B cell (primary cell): ENCODE measurements at regions not wholly inside any gene's neighbourhood (a gene's known extent, or its start where the extent isn't known, plus 50 kb on each side); places are given as distances from the start of the nearest gene placed in this dataset.

Experiments
- ATAC-seq: fragments of 200-7000 bp; cut with Tn5 transposase; one replicate; pipeline ENCODE4 v1.10.0; 2021; ENCODE audit warnings: low read depth, mild to moderate bottlenecking, moderate number of reproducible peaks, moderate library complexity
- CTCF ChIA-PET: fragments of 350-600 bp; sonication (Branson Sonifier 250); formaldehyde crosslinking; loops from one replicate; lab custom pipeline; 2021; ENCODE audit warnings: antibody characterized with exemption, inconsistent platforms; lab: Charles Lee
- POLR2A ChIA-PET: fragments of 350-600 bp; sonication (Branson Sonifier 250); formaldehyde crosslinking; loops from one replicate; lab custom pipeline; 2021; ENCODE audit warnings: antibody characterized with exemption; lab: Charles Lee
- DNase-seq: peaks from one replicate; pipeline ENCODE4 v3.0.0; 2013
- H2AFZ ChIP-seq: 2 replicates; pipeline ENCODE4 v1.6.1; 2012; ENCODE audit warnings: mild to moderate bottlenecking, low read depth, low read length; ENCODE audit not compliant: insufficient read depth, poor library complexity, severe bottlenecking
- H3K27ac ChIP-seq, 2 donors: 1 replicate in 1 of 2; 2 replicates in 1 of 2; pipeline ENCODE4 v1.5.1; 2012 to 2013; ENCODE audit warnings: low read length in 2 of 2, mild to moderate bottlenecking in 2 of 2, moderate library complexity in 1 of 2
- H3K27me3 ChIP-seq, 4 experiments: fragments of 200-600 bp in 1 of 4; sonication (generic) in 1 of 4; replicated peaks in 1 of 4; 1 replicate in 2 of 4; 2 replicates in 2 of 4; pipeline versions ENCODE4 v1.6.1 to v1.7.0; 2013 to 2016; ENCODE audit warnings: low read length in 3 of 4, mild to moderate bottlenecking in 2 of 4, mixed read lengths in 1 of 4, moderate library complexity in 1 of 4; ENCODE audit not compliant: insufficient read depth in 4 of 4, control insufficient read depth in 3 of 4; ENCODE audit errors: control extremely low read depth in 1 of 4
- H3K36me3 ChIP-seq, 2 experiments: replicated peaks in 1 of 2; 1 replicate in 1 of 2; 2 replicates in 1 of 2; pipeline versions ENCODE4 v1.6.1 to v1.7.1; 2013; ENCODE audit warnings: low read length in 1 of 2; ENCODE audit not compliant: insufficient read depth in 2 of 2, control insufficient read depth in 1 of 2; ENCODE audit errors: control extremely low read depth in 1 of 2, extremely low read depth in 1 of 2
- H3K4me1 ChIP-seq, 2 donors: fragments of 200-600 bp in 1 of 2; sonication (generic) in 1 of 2; 1 replicate in 1 of 2; 2 replicates in 1 of 2; pipeline versions ENCODE4 v1.5.1 to v1.6.1; 2013 to 2017; ENCODE audit warnings: low read length in 2 of 2; ENCODE audit not compliant: control insufficient read depth in 2 of 2, insufficient read depth in 2 of 2
- H3K4me2 ChIP-seq: replicated peaks from 2 replicates; pipeline ENCODE3; 2012; ENCODE audit warnings: mild to moderate bottlenecking, low read depth, low read length; ENCODE audit not compliant: poor library complexity, severe bottlenecking
- H3K4me3 ChIP-seq, 5 experiments: fragments of 200-600 bp in 1 of 5; sonication (generic) in 1 of 5; 1 replicate in 3 of 5; 2 replicates in 2 of 5; pipeline versions ENCODE4 v1.5.1 to v1.7.0; 2011 to 2016; ENCODE audit warnings: low read length in 4 of 5, mild to moderate bottlenecking in 4 of 5, low read depth in 2 of 5, control low read depth in 1 of 5, moderate library complexity in 1 of 5; ENCODE audit not compliant: insufficient read depth in 1 of 5; ENCODE audit errors: control extremely low read depth in 1 of 5, extremely low read depth in 1 of 5
- H3K79me2 ChIP-seq: fragments of 200-600 bp; sonication (generic); one replicate; pipeline ENCODE4 v1.6.0; 2016; ENCODE audit warnings: low read length; ENCODE audit not compliant: control insufficient read depth, insufficient read depth
- H3K9ac ChIP-seq: fragments of 200-600 bp; sonication (generic); 2 replicates; pipeline ENCODE4 v1.6.1; 2017; ENCODE audit warnings: mild to moderate bottlenecking, low read length, moderate library complexity
- H3K9me3 ChIP-seq, 3 donors: one replicate each; pipeline versions ENCODE4 v1.6.1 to v1.7.1; 2013; ENCODE audit warnings: low read length in 2 of 3; ENCODE audit not compliant: control insufficient read depth in 2 of 3, insufficient read depth in 1 of 3; ENCODE audit errors: control extremely low read depth in 1 of 3
- H4K20me1 ChIP-seq: 2 replicates; pipeline ENCODE4 v1.6.0; 2012; ENCODE audit warnings: mild to moderate bottlenecking, low read length; ENCODE audit not compliant: insufficient read depth, control insufficient read depth, poor library complexity, severe bottlenecking
- H3K27ac Mint-ChIP-seq: one replicate; pipeline ENCODE4 v1.8.0; 2021; ENCODE audit warnings: mixed read lengths
- H3K27me3 Mint-ChIP-seq: one replicate; pipeline ENCODE4 v1.8.0; 2021; ENCODE audit warnings: mixed read lengths
- H3K4me1 Mint-ChIP-seq: one replicate; pipeline ENCODE4 v1.8.0; 2021; ENCODE audit warnings: mixed read lengths
- H3K4me3 Mint-ChIP-seq: one replicate; pipeline ENCODE4 v1.8.0; 2021; ENCODE audit warnings: mixed read lengths
- H3K9me3 Mint-ChIP-seq: one replicate; pipeline ENCODE4 v1.8.0; 2022; ENCODE audit warnings: mixed read lengths; ENCODE audit not compliant: insufficient read depth
- EZH2 ChIP-seq: IDR thresholded peaks from 2 replicates; pipeline ENCODE4 v1.6.1; 2012; ENCODE audit warnings: borderline replicate concordance, low read depth, mild to moderate bottlenecking, moderate library complexity, low read length; ENCODE audit not compliant: insufficient read depth, poor library complexity, severe bottlenecking
- WGBS: methylation state at CpG from one replicate; pipeline ENCODE4 v1.1.5; 2013; ENCODE audit warnings: missing lambda C conversion rate; ENCODE audit not compliant: insufficient coverage; 5-methylcytosine and 5-hydroxymethylcytosine counted together
- intact Hi-C: fragments of 100-400 bp; cut with micrococcal nuclease; formaldehyde crosslinking; loops from one replicate; pipeline ENCODE4 v1.10.0; 2022
- TF ChIP-seq, protein P1 (sequence below): fragments of 200-600 bp; IDR thresholded peaks from one replicate; pipeline ENCODE4 v1.8.0; 2022; ENCODE audit warnings: antibody characterized with exemption, mild to moderate bottlenecking

- H3K4me3 Mint-ChIP-seq, result no peak overlapping the region
- H4K20me1 ChIP-seq, result no peaks in the 10 kb centered on the region
- no peaks in the 10 kb centered on the region for H3K4me1 ChIP-seq
- H3K4me3 ChIP-seq, result no peak overlapping the region
- DNase-seq (no peak), ATAC-seq (no peak)
- no peak overlapping the region for H3K27ac ChIP-seq
- H3K79me2 ChIP-seq, result no peaks in the 10 kb centered on the region
- H3K27me3 Mint-ChIP-seq, result peaks cover 7% of the 10 kb centered on the region
- WGBS, result no CpG with 5 or more reads among the region's 1 CpG
- H2AFZ ChIP-seq, result no peak overlapping the region
- H3K36me3 ChIP-seq, result no peaks in the 10 kb centered on the region
- no peaks in the 10 kb centered on the region for H3K4me1 Mint-ChIP-seq
- intact Hi-C loops, result no loop called here
- CTCF ChIA-PET, result interaction anchor here (2.3 kb wide), 1 partner anchor 10 kb away, joined by 11 read pairs; no protein-coding TSS in a partner anchor
- POLR2A ChIA-PET, result no interaction called here
- H3K9me3 Mint-ChIP-seq, result no peaks in the 10 kb centered on the region
- TF ChIP-seq, protein P1, sequence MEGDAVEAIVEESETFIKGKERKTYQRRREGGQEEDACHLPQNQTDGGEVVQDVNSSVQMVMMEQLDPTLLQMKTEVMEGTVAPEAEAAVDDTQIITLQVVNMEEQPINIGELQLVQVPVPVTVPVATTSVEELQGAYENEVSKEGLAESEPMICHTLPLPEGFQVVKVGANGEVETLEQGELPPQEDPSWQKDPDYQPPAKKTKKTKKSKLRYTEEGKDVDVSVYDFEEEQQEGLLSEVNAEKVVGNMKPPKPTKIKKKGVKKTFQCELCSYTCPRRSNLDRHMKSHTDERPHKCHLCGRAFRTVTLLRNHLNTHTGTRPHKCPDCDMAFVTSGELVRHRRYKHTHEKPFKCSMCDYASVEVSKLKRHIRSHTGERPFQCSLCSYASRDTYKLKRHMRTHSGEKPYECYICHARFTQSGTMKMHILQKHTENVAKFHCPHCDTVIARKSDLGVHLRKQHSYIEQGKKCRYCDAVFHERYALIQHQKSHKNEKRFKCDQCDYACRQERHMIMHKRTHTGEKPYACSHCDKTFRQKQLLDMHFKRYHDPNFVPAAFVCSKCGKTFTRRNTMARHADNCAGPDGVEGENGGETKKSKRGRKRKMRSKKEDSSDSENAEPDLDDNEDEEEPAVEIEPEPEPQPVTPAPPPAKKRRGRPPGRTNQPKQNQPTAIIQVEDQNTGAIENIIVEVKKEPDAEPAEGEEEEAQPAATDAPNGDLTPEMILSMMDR, result no peak
- no peak for TF ChIP-seq EZH2
- no peaks in the 10 kb centered on the region for H3K9me3 ChIP-seq
- H3K4me2 ChIP-seq, result no peak overlapping the region
- peaks cover 0 to 4% (median 1%) of the 10 kb centered on the region in 4 experiments for H3K27me3 ChIP-seq
- H3K27ac Mint-ChIP-seq, result no peak overlapping the region
- H3K9ac ChIP-seq, result no peak overlapping the region
Measured at GRCh38 chr7:19062216-19062615, 55.2 kb downstream of the TWIST1 start.

DNA sequence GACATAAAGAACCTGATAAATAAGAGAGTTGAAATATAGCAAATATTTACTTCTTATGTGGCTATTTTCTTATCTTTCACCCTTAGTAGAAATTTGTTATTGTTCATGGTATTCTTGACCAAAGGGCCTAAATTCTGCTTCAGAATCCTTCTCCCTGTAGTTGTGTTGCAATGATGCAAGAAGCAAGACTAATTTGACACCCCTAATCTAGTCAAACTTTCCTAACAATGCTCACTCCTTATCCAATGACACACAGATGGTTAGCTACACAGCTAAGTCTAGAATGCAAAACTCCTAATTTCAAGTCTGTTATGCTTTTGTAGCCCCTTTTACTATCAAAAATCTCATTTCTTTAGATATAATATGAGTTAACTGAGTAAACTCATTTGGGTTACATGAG, 56.1 kb downstream of the TWIST1 start:
- H3K9ac ChIP-seq, result no peak overlapping the region
- no peak for ATAC-seq
- H3K4me2 ChIP-seq, result no peak overlapping the region
- H3K27ac ChIP-seq, result no peak overlapping the region
- H3K79me2 ChIP-seq, result no peaks in the 10 kb centered on the region
- Mint-ChIP-seq H3K27me3 (peaks cover 7% of the 10 kb centered on the region), H3K27ac (no peak overlapping the region), H3K4me1 (no peaks in the 10 kb centered on the region), H3K9me3 (no peaks in the 10 kb centered on the region), H3K4me3 (no peak overlapping the region)
- no peaks in the 10 kb centered on the region for H3K9me3 ChIP-seq
- H3K36me3 ChIP-seq, result no peaks in the 10 kb centered on the region
- no peak for DNase-seq
- no peaks in the 10 kb centered on the region for H3K4me1 ChIP-seq
- peaks cover 0 to 4% (median 1%) of the 10 kb centered on the region in 4 experiments for H3K27me3 ChIP-seq
- H3K4me3 ChIP-seq, result no peak overlapping the region
- intact Hi-C loops, result no loop called here
- no peak overlapping the region for H2AFZ ChIP-seq
- ChIA-PET CTCF (interaction anchor here (2.3 kb wide), 1 partner anchor 10 kb away, joined by 11 read pairs; no protein-coding TSS in a partner anchor), POLR2A (no interaction called here)
- no peak for TF ChIP-seq EZH2
- TF ChIP-seq, protein P1, result no peak
- no peaks in the 10 kb centered on the region for H4K20me1 ChIP-seq
